ENCODE measurements at regions not wholly inside any gene's neighbourhood (a gene's known extent, or its start where the extent isn't known, plus 50 kb on each side); places are given as distances from the start of the nearest gene placed in this dataset.

GRCh38 chr3:80492162-80492561 lies 724.4 kb upstream of the ROBO1 start:
- no peak for DNase-seq (ENCODE audit: low spot score)

- no peak for DNase-seq (ENCODE audit: low spot score)
Measured at GRCh38 chr3:80472961-80473360, 705.2 kb upstream of the ROBO1 start.

GRCh38 chr3:80472459-80472858 lies 704.7 kb upstream of the ROBO1 start:
- DNase-seq (ENCODE audit: low spot score), result no peak

- DNase-seq (ENCODE audit: low spot score), result no peak
Measured at GRCh38 chr3:80470433-80470832, 702.6 kb upstream of the ROBO1 start.

GRCh38 chr3:80465746-80466145 lies 697.9 kb upstream of the ROBO1 start:
- no peak for DNase-seq (ENCODE audit: low spot score)

GRCh38 chr3:80451393-80451792 lies 683.6 kb upstream of the ROBO1 start:
- DNase-seq (ENCODE audit: low spot score), result no peak

GRCh38 chr3:80445641-80446040 lies 677.8 kb upstream of the ROBO1 start:
- DNase-seq (ENCODE audit: low spot score), result no peak

GRCh38 chr3:80445053-80445452 lies 677.3 kb upstream of the ROBO1 start:
- no peak for DNase-seq (ENCODE audit: low spot score)

GRCh38 chr3:80439490-80439889 lies 671.7 kb upstream of the ROBO1 start:
- no peak for DNase-seq (ENCODE audit: low spot score)

- no peak for DNase-seq (ENCODE audit: low spot score)
Measured at GRCh38 chr3:80434366-80434765, 666.6 kb upstream of the ROBO1 start.

- DNase-seq (ENCODE audit: low spot score), result no peak
Measured at GRCh38 chr3:80424951-80425350, 657.2 kb upstream of the ROBO1 start.

GRCh38 chr3:80408030-80408721 lies 640.4 kb upstream of the ROBO1 start:
- DNase-seq (ENCODE audit: low spot score), result no peak

- no peak for DNase-seq (ENCODE audit: low spot score)
Measured at GRCh38 chr3:80405618-80406017, 637.8 kb upstream of the ROBO1 start.

GRCh38 chr3:80395023-80395422 lies 627.2 kb upstream of the ROBO1 start:
- no peak for DNase-seq (ENCODE audit: low spot score)

- DNase-seq (ENCODE audit: low spot score), result no peak
Measured at GRCh38 chr3:80391573-80391972, 623.8 kb upstream of the ROBO1 start.

GRCh38 chr3:80384811-80385210 lies 617.0 kb upstream of the ROBO1 start:
- no peak for DNase-seq (ENCODE audit: low spot score)

- DNase-seq (ENCODE audit: low spot score), result no peak
Measured at GRCh38 chr3:80374423-80374822, 606.6 kb upstream of the ROBO1 start.

- DNase-seq (ENCODE audit: low spot score), result no peak
Measured at GRCh38 chr3:80368616-80369015, 600.8 kb upstream of the ROBO1 start.

- no peak for DNase-seq (ENCODE audit: low spot score)
Measured at GRCh38 chr3:80366808-80367548, 599.2 kb upstream of the ROBO1 start.

GRCh38 chr3:80357761-80358160 lies 590.0 kb upstream of the ROBO1 start:
- no peak for DNase-seq (ENCODE audit: low spot score)

- no peak for DNase-seq (ENCODE audit: low spot score)
Measured at GRCh38 chr3:80355144-80355543, 587.3 kb upstream of the ROBO1 start.

GRCh38 chr3:80351201-80351600 lies 583.4 kb upstream of the ROBO1 start:
- DNase-seq (ENCODE audit: low spot score), result no peak

- no peak for DNase-seq (ENCODE audit: low spot score)
Measured at GRCh38 chr3:80350771-80351170, 583.0 kb upstream of the ROBO1 start.

GRCh38 chr3:80338366-80338765 lies 570.6 kb upstream of the ROBO1 start:
- DNase-seq (ENCODE audit: low spot score), result no peak

Measured in AG08396 (cell line).